ENCODE measurements at regions not wholly inside any gene's neighbourhood (a gene's known extent, or its start where the extent isn't known, plus 50 kb on each side); places are given as distances from the start of the nearest gene placed in this dataset.

DNA sequence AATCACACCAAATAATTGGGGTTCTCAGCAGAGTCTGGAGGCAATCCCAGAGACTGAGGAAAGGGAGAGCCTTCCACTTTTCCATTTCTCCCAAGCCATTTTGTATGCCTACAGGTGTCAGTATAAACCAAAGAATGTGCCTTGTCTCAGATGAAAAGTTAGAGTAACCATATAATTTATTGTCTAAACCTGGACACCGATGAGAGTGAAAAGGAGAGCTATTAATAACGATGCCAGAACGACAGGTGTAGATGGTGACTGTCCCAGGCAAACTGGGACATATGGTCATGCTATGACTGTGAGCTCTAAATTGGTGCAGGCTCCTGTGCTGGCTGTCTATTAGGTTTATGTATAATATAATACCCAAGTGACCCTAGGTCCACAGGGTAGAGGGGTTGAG lies 219.6 kb downstream of the ARHGAP12 start:
- DNase-seq: no peak

DNA sequence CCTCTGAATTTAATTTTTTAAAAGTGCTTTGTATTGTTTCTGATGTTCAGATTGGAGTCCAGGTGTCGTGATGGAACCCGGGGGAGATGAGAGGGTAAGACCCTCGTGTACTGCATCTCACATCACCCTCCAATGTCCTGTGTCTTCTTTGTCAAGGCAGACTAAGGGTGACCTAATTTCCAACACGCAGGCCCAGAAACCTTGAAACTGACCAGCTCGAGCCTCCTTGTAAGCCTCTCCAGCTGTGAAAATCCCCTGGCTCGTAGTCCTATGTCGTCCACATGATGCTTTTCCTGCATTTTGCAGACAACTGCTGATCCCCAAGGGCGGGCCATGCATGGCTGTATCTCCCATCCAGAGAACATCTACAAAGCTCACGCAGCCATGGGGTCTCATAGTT lies 220.2 kb downstream of the ARHGAP12 start:
- no peak for DNase-seq

DNA sequence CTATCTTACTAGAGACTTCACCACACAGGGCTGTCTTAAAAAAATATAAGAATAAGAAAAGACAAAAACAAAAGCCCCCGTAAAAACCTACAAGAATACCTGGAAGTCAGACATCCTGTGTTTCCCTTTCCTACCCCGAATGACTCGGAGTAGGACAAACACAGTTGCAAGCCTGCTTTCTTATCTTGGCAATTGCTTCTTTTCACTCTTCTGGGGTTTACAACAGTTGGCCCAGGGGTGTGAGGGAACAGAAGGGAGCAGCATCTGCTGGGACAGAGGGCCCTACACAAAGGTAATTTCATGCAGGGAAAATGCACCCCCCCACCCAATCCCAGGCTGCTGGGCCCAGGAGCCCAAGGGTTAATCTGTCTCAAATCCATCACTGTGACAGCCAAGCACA lies 220.6 kb downstream of the ARHGAP12 start:
- no peak for DNase-seq

- peak; percentile 80 for DNase-seq
Observed at GRCh38 chr10:31707093-31708039, 221.3 kb downstream of the ARHGAP12 start.

DNA sequence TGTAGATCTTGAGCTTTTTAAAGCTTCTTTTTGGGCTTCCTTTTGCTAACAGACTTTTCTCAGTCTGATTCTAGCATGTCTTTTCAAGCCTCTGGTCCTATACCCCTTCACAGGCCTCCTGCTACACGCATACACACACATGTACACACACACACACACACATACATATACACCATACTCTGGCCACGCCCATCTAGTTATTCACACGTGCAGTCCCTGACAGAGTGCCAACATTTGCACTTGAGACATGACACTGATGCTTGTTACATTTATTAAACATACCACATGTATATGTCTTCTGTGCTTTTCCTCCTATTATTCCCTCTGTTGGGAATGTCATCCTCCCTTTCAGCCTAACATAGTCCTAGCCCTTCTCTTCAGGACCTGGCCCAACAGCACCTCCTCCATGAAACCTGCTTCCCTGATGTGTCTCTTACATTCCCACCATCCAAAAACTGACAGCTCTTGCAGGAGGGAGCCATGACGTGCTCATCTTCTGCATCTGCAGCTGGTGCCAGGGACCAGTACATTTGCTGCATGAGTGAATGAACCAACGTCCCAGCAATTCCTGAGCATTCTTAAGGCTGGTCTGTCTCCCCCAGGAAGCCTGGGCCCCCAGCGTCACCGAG lies 222.1 kb downstream of the ARHGAP12 start:
- no peak for DNase-seq

DNA sequence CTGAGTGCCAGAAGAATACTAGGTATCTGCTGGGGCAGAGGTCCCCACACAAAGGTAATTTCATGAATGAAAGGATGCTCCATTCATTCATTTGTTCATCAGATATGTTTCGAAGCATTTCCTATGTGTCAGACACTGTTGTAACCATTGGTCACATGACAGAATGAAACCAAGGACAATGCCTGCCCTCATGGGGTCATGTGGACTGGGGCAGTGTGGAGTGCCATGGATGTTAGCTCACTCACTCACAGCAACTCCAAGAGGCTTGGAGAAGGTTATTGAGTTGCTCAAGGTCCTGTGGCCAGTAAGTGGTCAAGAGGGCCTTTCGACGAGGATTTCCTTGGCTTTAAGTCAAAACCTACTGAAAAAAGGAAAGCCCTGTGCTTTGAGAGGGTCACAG lies 223.5 kb downstream of the ARHGAP12 start:
- DNase-seq: no peak

GRCh38 chr10:31704195-31704594 lies 224.4 kb downstream of the ARHGAP12 start:
- DNase-seq: no peak

- DNase-seq: no peak
Observed at GRCh38 chr10:31702954-31703353, 225.7 kb downstream of the ARHGAP12 start.

DNA sequence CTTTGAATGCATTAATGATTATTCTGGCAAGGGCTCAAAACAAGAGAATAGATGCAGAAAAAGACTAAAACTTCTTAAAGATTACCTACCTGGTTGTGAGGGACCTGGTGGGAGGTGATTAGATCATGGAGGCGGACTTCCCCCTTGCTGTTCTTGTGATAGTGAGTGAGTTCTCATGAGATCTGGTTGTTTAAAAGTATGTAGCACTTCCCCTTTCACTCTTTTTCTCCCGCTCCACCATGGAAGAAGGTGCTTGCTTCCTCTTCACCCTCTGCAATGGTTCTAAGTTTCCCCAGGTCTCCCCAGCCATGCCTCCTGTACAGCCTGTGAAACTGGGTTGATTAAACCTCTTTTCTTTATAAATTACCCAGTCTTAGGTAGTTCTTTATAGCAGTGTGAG lies 226.6 kb downstream of the ARHGAP12 start:
- DNase-seq: no peak

- peak; percentile 27 for DNase-seq
Observed at GRCh38 chr10:31701546-31701945, 227.1 kb downstream of the ARHGAP12 start.

GRCh38 chr10:31700181-31700611 lies 228.4 kb downstream of the ARHGAP12 start:
- no peak for DNase-seq

DNA sequence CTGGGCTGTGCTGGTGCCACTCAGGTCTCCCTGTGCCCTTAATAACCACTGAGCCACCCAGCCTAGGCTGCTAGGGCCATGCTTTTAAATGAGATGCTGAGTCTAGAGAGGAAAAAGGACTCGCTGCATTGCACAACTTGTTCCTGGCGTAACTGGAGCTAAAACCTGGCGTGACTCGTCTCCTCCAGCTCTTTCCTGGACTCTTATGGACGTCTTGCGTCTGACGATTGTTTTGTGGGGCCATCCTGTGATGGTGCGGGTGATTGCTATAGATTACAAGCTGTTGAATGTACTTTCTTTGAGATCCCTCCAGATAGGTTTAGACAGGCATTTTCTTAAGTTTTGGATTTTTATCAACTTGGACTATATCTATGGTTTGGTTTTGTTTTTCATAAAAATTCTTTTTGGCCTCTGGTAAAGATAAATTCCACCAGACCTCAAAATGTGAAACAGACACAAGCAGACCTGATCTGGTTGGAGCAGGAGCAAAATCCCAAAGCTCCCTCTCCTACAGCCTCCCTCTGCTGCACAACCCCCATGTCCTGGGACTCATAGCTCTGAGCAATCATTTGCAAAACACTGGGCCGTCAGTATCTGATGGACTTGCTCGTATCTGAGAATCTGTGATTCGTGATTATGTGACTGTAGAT lies 230.3 kb downstream of the ARHGAP12 start:
- DNase-seq: peak; percentile 83

DNA sequence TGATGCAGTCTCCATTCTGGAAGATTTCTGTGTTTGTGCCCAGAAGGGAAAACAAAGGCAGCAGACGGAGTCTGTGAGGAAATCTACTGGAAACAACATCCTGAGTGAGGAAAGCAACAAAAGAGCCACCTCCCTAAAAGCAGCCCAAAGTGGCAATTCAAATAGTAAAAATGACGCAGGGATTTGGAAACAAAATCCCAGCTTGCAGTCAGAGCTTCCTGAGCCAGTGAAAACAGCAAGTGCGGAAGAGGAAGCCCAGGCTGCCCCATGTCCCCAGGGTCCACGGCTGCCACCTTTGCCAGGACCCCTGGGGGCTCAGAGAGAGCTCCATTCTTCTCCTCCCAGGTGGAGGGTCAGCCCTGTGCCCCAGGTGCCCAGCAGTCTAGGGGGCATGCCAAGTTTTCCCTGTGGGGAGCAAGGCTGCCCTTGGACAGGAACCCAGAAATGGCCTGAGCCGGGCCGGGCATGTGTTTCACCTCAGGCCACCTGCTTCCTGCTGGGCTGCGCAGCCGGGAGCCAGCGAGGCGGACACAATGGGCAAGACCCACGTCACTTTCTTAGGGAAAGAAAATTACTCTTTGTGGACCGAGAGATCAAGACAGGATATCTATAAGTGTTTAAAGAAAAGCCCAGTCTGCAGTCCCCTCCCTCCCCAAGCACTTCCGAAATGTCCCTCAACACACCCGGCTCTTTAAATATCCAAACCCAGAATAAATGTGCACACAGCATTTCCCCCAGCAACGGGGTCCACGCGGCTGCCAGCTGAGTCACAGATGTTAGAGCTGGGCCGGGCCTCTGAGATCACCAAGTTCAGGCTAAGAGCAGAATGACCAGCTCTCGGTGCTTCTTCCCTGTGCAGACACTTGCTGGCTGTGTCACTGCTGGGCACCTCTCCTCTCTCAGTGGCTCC lies 231.1 kb downstream of the ARHGAP12 start:
- peak; percentile 91 for DNase-seq

DNA sequence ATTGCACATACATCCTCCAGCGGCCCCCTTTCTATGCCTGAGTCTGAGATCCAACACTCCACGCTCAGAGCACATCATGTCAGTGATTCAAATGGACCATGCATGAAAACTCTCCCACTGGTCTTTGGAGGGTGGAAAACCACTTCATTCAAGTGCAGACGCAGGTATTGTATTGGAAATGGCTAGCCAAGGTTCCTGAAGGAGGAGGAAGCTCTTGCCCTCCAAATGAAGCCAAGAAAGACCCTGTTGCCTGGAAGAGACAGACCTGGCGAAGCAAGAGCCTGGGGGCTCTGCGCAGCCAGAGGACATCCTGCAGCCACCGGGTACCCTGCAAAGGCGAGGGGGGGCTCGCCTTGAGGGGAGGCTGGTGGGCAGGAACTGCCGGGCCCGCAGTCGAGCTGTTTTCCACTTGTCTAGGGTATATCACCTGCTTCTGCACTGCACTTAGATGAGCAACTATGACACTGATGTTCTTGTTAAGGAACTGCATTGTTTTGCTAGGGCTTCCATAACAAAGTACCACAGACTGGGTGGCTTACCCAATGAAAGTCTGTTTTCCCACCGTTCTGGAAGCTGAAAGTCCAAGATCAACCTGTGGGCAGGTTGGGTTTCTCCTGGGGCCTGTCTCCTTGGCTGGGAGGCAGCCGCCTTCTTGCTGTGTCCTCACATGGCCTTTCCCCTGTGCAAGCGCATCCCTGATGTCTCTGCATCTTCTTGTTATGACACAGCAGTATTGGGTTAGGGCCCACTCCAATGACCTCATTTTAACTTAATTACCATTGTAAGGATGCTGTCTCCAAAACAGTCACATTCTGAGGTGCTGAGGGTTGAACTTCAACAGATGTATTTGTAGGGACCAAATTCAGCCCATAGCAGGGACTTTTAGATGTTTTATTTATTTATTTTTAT lies 233.4 kb downstream of the ARHGAP12 start:
- no peak for DNase-seq

DNA sequence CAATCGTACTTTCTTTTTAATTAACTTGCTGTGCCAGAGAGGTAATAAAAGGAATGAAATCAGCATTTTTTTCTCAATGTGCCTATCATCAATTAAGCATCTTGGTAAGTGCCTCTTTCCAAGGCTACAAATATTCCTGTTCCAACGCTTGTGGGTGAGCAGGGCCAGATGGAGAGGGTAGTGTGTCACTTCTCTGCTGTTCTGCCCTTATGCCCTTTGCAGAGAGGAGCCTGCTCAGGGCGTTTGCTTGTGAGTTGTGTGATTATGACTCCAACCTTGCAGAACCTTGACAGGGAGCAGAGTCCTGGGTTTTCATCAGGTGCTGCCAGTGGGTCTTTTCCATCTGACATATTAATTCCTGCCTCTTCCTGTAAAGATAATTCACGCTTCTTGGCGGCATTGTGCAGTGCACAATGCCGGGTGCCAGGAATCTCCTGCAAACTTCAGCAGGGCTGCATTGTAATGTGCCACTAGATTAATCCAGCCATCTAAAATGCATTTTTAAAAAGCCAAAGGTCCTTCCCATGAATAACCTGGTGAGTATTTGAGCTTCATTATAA lies 234.4 kb downstream of the ARHGAP12 start:
- no peak for DNase-seq

GRCh38 chr10:31693491-31693890 lies 235.1 kb downstream of the ARHGAP12 start:
- DNase-seq: no peak

DNA sequence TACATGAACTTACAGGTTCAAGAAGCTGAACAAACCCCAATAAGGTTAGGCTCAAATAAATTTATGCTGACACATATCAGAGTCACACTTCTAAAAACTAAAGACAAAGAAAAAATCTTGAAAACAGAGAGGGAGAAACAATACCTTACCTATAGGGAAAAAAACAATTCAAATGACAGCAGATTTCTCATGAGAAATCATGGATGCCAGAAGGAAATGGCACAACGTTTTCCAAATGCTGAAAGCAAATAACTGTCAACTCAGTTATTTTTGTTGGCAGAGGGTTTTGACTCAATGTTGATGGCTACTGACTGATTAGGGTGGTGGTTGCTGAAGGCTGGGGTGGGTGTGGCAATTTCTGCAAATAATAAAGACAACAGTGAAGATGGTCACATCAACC lies 239.4 kb downstream of the ARHGAP12 start:
- DNase-seq: no peak

DNA sequence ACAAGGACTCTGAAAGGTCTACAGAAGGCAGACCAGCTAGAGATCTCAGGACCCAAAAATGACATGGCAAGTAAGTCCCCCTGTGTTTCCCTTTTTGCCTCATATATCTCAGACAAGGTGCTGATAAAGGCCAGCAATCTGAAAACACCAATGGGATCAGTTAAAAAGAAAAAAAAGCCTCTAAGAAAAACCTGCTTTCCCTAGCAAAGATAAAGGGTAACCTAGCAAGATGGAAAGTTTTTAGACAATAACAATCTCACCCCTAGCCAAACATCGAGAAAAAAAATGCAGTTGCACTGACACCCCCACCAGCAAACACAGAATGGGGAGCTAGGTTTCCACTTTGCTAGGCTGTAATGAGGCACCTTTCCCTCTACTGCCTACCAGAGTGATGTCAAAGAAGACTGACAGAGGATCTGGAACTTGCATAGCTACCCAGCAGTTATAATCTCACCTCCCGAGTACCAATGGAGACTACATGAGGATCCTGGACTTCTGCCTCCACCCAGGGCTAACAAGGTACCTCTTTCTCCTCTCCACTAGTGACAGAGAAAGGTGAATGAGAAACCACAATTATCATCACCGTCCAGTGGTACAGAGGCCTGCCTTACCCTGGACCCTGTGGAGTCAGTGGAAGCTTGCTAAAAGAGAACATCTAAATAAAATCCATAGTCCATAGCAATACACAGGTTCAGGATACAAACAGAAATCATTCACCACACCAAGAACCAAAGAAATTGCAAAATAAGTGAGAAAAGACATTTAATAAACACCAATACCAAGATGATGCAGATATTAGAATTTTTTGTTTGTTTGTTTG lies 240.8 kb downstream of the ARHGAP12 start:
- no peak for DNase-seq

- DNase-seq: no peak
Observed at GRCh38 chr10:31686599-31686998, 242.0 kb downstream of the ARHGAP12 start.

- no peak for DNase-seq
Observed at GRCh38 chr10:31683682-31684081, 244.9 kb downstream of the ARHGAP12 start.

Measured in femur (tissue), 1 donor.